ENCODE measurements at regions not wholly inside any gene's neighbourhood (a gene's known extent, or its start where the extent isn't known, plus 50 kb on each side); places are given as distances from the start of the nearest gene placed in this dataset.

DNA sequence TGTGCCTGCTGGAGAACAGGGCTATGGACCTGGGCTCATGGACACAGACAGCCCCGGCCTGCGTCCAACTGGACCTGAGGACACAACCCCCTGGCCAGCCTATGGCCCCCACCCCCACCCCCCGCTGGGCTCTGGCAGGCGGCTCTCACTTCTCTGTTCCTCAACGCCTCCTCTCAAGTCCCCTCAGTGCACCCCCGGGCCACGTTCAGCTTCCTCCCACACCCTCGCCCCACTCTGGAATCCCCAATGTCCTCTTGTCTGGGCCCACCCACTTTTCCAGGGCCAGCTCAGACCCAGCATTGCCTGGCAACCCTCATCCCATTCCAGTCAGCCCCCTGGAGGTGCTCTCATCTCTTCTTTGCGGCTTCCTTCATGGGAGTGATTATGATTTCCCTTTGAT, 130.2 kb upstream of the SPACA7 start:
- peak; percentile 34 for DNase-seq (ENCODE audit: low spot score)

DNA sequence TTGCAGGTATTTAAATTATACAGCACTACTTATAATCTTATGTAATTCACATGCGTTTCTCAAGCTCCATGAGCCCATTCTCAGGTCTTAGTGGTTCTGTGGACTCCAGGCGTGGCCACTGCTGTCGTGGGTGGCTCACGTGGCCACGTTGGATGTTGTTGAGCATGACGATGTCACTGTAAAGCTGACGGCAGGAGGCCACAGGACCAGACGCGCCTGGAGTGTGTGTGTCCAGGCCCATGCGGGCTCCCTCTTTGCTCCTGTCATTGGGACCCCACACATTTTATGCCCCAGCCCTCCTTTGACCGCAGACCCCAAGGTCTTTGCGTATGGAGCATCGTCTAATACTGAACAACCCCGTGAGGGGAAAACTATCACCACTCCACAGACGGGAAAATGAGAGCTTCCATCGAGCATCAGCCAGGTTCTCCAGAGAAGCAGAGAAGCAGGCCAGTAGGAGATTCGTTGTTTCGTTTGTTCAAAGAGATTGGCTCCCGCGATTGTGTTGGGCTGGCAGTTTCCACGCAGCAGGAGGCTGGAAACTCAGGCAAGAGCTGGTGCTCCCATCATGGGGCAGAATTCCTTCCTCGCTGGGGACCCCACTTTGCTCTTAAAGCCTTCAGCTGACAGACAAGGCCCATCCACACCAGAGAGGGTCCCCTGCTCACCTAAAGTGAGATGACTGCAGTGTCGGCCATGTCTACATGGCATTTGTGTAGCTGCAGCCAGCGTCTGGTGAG, 129.3 kb upstream of the SPACA7 start:
- DNase-seq (ENCODE audit: low spot score), result peak; percentile 36

DNA sequence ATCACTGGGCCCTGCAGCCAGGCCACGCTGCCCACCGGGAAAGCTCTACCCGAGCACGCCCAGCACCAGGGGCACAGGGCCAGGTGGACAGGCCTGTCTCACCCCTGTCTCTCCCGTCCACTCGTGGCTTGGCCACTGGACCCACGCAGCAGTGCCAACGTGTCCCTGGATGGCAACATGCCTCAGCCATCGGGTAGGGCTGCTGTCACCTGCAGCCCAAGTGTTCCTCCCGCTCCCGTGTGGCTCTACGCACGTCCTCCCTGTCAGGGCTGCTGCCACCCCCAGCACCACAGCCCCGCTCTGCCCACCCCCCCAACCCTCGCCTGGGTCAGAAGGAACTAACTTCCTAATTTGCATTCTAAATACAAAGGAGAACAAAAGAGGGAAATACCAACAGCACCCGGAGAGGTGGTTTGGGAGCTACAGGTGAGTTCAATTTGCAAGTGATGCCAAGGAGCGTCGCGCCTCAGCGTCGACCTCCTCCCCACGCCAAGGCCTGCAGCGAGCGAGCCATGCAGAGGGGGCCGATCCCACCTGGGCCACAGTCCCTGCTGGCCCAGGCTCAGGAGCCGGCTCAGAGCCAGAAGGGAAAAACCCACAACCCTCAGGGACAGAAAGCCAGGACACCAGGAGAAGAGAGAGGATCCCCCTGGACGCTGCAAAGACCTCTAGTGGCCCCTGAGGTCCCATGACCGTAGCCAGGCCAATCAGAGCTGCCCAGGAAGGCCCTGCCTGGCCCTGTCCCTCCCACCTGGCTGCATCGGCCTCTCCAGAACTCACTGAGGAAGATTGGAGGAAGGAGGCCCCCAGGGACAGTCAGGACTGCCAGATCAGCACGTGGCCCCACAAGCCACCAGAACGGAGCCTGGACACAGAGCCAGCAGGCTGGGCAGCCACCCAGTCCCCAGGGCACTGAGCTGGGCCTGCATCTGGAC, 128.4 kb upstream of the SPACA7 start:
- DNase-seq (ENCODE audit: low spot score), result peak; percentile 52

DNA sequence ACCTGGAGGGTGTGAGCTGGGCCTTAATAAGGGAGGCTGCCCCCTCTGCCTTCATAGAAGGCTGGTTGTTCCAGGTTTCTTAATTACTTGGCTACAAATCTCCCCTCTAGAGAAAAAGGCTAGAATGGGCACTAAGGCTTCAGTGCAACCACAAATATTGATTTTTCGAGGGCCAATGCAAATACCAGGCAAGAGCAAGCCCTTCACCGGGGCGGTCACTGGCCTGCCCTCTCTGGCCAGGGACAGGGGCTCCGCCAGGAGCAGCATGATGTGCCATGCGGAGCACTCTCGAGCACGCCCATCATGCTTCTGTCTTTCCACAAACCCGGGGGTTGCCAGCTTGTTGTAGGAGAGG, 127.8 kb upstream of the SPACA7 start:
- DNase-seq (ENCODE audit: low spot score), result peak; percentile 39

DNA sequence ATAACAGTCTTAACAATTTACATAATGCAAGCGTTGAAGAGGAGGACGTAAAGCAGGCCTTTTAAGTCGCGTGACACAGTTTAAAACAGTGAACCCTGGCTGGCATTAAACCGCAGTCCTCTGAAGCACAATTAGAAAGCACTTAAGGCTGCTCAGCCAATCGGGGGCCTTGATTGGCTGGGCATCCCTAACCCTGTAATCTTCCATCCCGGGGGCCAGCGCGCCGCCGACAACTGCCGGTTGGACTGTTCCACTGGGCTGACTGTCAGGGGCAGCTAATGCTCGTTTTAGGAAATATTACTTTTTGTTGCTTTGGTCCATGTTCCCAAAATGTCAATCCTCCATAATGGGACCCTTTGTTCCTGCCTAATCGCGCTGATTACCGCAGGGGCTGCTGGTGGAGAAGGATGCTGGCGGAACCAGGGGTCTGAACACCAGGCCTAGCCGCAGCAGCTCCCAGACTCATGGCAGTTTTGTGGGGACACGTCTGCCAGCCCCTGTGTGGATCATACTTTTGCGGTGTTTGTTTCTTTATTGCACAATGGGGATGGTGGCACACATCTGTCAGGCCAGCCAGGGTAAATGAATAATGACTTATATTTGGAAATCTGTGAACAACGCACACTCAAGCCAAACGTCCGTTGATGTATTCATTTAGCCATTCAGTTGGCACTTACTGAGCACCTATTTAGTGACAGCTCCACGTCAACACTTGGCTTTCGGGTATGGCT, 127.1 kb upstream of the SPACA7 start:
- DNase-seq (ENCODE audit: low spot score), result peak; percentile 44

DNA sequence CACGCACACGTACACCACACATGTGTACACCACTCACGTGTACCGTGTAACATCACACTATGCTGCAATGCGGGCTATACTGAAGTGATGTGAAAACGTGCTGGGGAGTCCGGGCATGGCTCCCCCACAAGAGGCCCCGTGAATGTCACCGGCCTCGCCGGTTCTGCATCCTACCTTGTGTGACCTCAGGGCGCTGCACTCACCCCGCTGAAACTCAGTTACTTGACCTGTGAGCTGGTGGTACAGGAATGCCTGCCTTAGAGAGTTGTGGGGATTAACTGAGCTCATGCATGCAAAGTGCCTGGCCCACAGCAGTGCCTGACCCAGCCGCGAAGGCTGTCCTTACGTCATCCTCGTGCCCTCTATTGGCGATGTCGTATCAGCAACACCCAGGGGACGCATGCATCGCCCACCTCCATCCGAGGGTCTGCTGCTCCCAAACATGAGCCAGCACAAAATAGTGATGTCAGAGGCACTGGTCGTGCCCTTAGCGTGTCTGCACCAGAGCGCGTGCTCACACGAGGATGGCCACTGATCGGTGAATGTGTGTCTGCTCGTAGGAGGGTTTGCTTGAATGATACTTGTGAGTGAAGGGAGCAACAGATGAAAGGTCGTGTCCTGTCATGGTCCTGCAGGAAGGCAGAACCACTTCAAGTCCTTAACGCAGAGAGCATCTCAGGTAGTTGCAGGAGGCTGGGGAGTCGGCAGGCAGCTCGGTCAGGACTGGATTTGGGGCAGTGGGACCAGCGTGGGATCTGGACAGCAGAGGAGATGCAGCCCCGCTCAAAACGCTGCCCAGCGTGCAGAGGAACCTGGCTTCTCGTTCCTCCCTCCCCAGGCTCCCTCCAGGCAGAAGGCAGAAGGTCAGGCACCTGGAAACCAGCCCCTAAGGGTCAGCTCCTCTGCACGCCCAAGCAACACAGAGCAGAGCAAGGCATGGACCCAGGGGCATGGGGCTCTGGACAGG, 126.2 kb upstream of the SPACA7 start:
- DNase-seq (ENCODE audit: low spot score), result peak; percentile 46

DNA sequence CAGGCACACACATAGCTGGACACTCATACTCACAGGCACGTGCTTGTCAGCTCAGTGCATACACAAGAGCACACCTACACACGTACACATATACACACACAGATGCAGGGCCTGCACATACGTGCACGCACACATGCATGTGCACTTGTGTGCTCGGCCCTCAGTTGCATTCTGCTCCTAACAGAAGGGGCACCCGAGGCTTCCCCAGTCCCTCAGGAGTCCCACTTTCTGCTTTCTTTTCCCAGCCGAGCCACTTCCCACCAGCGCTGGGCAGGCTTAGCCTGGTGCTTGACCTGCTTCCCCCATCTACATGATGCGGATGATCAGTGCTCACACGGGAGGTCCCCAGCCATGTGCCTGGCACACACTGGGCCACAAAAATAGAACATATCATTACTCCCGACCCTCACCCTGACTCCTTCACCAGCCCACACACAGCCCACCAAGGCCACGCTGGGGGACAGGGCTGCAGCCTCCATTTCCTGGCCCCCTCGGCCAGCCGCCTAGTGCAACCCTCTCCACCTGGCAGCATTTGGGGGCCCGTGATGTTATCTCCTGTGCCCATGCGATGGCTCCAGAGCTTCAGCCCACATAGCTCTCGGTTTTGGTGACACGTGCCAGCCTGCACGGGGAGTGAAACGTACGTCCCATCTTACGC, 125.2 kb upstream of the SPACA7 start:
- peak; percentile 35 for DNase-seq (ENCODE audit: low spot score)

DNA sequence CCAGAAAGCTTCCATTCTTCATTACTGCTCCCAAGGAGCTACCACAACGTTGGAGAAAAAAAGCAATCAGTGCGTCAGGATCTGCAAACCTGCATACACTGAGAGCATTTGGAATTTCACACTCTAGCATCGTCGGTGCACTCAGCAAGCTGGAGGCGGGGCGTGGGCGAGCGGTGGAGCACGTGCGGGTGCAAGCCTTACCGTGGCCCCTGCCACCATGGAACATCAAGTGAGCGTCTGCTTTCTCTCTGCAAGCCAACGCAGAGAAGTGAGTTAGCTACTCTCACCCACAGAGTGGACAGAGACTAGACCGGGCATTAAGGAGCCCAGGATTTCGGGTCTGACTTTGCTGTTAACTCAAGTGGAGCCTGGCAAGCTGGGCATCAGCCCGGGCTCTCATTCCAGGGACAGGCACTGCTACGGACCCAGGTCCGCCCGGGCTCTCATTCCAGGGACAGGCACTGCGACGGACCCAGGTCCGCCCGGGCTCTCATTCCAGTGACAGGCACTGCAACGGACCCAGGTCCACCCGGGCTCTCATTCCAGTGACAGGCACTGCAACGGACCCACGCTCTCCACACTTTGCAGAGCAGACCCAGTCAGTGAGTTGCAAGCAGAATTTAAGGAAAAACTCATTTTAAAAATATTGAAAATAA, 124.1 kb upstream of the SPACA7 start:
- DNase-seq (ENCODE audit: low spot score), result peak; percentile 32

DNA sequence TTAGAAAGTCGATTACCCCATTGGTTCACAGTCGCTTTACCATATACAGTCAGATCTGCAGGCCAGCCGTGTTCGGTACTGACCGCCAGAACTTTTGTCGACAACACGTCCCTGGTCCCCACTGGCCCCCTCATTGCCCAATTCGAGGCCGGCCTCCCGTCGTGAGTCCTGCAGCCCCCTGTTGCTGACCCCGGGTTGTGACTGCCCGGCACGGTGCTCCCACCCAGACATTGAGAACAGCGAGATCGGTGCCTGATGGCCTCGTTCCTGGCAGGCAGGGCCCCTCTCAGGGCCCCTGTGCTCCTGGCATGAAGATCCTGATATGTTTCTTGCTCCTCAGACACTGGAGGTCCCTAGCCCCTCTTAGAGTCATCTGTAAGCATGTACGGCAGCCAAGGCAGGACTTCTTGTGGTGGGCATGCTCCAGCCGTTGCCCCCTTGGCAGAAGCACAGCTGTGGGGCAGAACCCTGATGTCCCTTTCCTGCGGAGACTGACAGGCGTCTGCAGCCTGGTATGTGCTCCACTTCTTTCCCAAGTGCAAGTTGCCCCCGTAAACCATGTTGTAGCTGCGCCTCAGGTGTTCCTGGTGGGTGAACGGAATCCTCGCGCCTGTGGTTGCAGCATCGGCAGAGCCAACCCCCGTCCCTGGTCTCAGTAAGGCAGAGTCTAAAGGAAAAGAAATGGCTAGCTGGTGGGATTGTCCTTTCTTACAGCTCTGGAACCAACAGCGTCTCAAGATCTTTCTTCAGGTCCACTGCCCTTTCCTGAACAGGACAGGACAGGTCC, 123.2 kb upstream of the SPACA7 start:
- DNase-seq (ENCODE audit: low spot score), result peak; percentile 39

DNA sequence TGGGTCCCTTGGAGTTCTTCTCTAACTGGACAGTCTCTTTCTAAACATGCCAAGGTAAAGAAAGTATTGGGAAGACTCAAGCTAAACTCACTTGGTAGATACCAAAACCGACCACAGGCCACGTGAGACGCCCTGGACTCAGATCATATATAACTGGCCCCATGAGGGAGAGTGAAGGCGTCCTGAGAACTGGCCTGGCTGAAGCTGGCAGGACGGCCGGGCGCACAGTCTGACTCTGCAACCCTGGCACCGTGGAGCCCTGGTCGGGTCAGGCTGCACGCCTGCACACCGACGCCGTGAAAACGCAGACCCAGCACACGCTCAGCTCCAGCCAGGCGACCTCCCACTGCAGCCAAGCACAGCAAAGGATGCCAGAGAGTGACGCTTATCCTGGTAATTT, 122.5 kb upstream of the SPACA7 start:
- peak; percentile 36 for DNase-seq (ENCODE audit: low spot score)

DNA sequence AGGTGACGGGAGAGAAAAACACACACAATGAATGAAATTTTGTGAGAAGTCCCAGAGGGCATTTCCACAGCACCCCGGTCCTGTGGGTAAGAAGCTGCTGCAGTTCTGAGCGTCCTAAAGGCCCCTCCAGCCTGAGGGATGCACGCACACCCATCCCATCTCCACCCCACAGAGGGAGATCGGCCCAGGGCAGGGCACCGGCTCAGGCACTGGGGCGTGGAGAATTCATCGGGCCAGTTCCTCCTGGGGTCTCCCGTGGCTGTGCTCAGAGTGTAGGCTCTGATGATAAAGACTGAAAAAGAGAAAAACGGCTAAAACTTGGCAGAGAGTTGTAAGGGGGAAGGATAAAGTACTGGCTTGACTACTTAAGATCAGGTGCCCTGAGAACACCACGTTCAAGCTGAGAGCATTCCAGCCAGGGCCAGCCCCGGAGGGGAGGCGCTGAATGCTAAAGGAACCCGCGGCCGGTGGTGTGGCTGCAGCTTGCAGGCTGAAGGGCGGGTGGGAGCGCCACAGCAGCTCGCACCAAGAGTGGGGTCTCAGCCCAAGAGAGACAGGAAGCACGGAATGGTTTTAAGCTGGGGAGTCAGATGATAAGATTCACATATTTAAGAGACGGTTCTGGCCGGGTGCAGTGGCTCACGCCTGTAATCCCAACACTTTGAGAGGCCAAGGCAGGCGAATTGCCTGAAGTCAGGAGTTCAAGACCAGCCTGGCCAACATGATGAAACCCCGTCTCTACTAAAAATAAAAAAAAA, 121.9 kb upstream of the SPACA7 start:
- peak; percentile 42 for DNase-seq (ENCODE audit: low spot score)

DNA sequence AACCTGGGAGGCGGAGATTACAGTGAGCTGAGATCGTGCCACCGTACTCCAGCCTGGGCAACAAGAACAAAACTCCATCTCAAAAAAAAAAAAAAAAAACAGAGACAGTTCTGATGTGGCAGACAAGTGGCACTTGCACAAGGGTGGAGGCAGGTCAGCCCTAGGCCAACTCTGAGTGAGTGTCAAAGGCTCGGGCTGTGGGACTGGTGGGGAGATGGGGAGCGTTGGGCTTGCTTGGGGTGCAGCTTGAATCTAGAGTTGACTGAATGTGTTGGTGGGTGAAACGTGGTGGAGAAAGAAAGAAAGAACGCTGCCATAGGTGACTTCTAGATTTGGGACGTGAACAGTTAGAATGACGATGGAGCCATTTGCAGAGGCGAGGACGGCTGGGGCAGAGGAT, 121.3 kb upstream of the SPACA7 start:
- peak; percentile 32 for DNase-seq (ENCODE audit: low spot score)

DNA sequence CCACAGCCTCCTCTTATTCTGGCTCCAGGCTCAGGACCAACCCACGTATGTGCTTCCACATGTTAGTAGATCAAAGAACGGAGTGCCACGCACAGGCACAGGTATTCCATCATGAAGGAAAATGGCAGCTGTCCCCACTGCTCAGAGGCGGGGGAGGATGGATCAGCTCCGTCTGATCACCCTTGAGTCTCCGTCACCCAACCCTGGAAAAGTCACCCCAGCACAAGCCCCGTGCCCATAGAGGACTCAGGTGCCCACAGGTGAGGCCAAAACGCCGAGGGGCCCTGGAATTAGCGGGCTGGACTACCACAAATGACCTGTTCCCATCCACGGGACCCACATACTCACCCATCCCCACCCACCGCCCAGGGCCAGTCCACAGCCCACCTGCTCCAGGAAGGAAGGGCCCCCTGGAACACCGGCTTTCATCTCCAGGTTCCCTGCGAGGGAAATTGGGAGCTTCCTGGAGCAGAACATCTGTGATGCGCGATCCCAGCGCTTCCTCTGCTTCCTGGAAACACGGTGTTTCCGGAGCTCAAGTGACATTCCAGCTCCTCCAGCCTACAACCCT, 120.5 kb upstream of the SPACA7 start:
- DNase-seq (ENCODE audit: low spot score), result peak; percentile 29

DNA sequence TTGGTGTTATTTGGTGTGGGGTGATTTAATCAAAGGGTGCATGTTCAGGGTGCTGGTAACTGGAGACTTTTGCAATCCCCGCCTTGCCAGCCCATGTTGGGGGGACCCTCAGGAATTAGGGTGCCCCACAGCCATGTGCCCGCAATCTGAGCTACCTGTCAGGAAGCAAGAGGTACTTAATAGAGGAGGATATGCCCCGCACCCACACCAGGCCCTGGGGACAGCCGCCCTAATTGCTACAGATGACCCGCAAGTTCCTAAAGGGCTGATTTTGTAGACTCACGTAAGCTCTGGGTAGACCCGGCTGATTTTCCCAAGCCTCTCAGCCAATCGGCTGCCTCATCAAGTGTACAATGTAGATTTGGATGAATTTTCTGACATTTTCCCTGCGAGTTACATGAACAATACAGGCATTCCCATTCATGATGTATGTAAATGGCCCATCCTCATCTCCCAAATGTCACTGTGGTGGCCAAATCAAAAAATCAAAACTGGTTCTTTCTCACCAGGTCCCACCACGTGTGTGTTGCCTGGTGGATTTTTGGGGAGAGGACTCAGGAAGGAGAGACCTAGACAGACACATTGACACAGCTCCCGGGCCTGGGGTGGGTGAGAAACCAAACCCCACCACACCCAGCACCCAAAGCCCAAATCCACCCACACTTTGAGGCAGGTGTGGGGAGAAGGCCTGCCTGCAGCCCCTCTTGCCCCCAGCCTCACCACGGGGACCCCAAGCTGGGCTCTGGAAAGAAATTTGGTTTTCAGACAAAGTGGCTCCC, 119.2 kb upstream of the SPACA7 start:
- peak; percentile 20 for DNase-seq (ENCODE audit: low spot score)

DNA sequence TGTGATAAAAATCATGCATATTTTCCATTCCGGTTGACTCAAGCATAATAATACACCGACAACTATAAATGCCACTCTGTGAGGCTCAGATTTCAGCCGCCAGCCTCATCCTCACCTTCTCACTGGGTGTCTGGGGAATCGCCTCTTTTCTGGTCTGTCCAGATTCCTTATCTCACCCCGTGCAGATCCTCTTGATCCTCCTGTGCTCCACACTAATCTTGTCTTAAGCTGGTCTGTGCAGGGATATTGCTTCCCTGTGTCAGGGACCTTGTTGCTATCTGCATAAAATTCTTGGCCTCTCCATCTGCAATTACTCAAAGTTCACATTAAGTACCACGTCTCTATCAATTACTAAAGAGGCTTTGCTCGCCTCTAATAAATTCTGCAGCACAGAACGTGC, 116.6 kb upstream of the SPACA7 start:
- DNase-seq (ENCODE audit: low spot score), result peak; percentile 43

DNA sequence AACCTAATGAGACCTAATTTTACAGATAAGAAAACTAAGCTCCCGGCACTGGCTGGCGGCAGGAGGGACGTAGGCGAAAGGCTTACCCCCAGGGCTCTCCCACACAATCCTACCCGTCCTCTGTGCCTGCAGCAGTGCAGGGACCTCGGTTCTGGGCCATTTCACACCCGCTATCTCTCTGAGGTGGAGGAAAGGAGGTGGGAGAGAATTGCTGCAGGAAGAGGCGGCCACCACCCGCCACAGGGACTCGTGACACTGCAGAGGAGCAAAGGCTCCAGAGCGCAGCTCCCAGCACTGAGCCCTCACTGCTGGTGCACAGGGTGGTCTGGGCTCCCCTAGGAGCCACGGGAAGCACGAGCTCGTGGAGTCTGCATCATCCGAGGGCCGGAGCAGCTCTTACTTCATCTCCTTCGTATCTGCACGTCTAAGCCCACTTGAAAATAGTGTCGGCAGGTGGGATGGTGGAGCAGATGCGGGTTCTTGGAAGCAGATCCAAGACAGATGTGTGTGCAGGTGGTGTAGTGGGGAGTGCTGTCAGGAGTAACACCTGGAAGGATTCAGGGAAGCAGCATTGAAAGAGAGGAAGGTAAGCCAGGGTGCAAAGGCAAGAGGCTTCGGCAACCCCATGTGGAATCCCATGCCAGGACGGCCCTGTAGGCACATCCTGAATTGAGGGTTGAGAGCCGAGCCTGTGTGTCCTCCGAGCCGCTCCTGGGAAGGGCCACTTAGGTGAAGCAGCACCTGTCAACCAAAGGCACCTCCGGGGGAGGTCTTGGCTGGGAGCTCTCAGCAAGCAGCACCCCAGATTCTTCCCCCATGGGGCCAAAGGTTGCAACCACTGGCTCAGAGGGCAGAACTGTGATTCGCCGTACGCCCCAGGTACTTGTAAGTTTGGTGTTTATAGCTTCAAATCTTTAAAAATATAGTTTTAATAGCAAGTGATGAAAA, 115.8 kb upstream of the SPACA7 start:
- DNase-seq (ENCODE audit: low spot score), result peak; percentile 39

All from ecto neural progenitor cell (in vitro differentiated cells).